ENCODE measurements at regions not wholly inside any gene's neighbourhood (a gene's known extent, or its start where the extent isn't known, plus 50 kb on each side); places are given as distances from the start of the nearest gene placed in this dataset.

DNA sequence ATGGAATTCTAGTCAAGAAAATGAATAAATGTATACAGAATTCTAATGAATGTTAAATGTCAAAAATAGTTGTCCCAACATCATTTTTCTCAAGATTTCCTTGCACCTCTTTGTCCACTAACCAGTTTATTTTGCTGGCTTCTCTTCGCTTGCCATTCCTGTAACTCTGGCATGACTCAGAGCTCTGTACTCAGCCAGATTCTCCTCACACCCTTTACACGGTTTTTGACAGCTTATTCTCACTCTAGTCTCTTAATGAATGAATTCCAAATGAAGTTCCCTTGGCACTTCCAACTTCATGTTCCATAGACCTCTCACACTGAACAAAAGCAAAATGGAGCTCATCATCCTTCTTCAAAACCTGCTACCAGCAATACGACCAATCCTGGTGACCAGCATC, 419.3 kb upstream of the SLIT2 start:
- H4K20me1 ChIP-seq (ENCODE audit: insufficient read depth) = no peaks in the 10 kb centered on the region
- ChIA-PET POLR2A (no interaction called here), CTCF (no interaction called here)
- no peaks in the 10 kb centered on the region for H3K27me3 ChIP-seq (ENCODE audit: insufficient read depth)
- DNase-seq = no peak
- no peak overlapping the region for H3K4me2 ChIP-seq
- no peak for TF ChIP-seq TCF12 (IDR thresholded peaks at IDR 0.05)
- no peak for TF ChIP-seq RFX5 (IDR thresholded peaks at IDR 0.05; ENCODE audit: low read length)
- no peak for TF ChIP-seq FOSL2 (IDR thresholded peaks at IDR 0.05; ENCODE audit: borderline replicate concordance, low read depth)
- H3K9me3 ChIP-seq = no peaks in the 10 kb centered on the region
- H3K79me2 ChIP-seq (ENCODE audit: insufficient read depth) = no peaks in the 10 kb centered on the region
- no peak overlapping the region for H2AFZ ChIP-seq (ENCODE audit: low read depth)
- 70% methylated on average over 3 of the region's 3 CpGs for WGBS (ENCODE audit: low lambda C conversion rate)
- no peaks in the 10 kb centered on the region for H3K36me3 ChIP-seq (replicated peaks in 1 of 2; ENCODE audit: control insufficient read depth in 1 of 2, insufficient read depth in 2 of 2, low read length in 1 of 2)
- no peak overlapping the region for H3K9ac ChIP-seq
- H3K4me3 ChIP-seq (ENCODE audit: low read depth in 2 of 2, low read length in 1 of 2) = no peak overlapping the region
- no peaks in the 10 kb centered on the region for H3F3A ChIP-seq (replicated peaks; ENCODE audit: insufficient read depth)
- peaks cover 0 to 5% of the 10 kb centered on the region in 2 experiments; a peak in 1 of 4 replicates for H3K4me1 ChIP-seq (ENCODE audit: control insufficient read depth in 1 of 2, insufficient read depth in 2 of 2, low read depth in 1 of 2, low read length in 1 of 2)
- no peaks in the 10 kb centered on the region for H3K9me2 ChIP-seq
- H3K27ac ChIP-seq (ENCODE audit: low read depth in 2 of 2, low read length in 1 of 2) = no peak overlapping the region

DNA sequence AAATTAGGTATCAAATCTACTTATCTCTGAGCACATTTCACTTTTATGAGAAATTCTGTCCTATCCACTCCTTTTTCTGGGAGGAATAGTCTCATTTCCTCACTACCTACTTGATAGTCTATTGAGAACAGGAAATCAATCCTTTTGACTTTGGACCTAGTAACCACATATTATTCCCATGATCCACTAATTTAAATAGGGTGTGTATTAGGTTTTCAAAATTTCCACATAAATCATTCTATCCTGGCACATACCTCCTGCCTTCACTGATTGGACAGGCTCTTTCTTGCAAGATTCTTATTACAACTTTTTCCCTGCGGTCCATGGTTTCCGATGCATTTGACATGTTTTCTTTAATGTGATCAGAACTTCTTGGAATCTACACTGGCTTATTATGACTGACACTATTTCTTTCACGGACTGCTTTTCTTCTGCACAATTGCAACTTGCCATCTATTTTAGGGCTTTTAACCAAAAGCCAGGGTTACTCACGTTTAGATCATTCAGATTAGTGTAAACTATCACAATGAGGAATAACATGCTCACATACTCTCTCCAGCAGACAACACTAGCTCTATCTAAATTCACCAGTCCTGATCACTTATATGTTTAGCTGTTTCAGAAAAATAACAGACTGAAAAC, 419.9 kb upstream of the SLIT2 start:
- no peaks in the 10 kb centered on the region for H3F3A ChIP-seq (replicated peaks; ENCODE audit: insufficient read depth)
- H2AFZ ChIP-seq (ENCODE audit: low read depth) = no peak overlapping the region
- no peaks in the 10 kb centered on the region for H3K79me2 ChIP-seq (ENCODE audit: insufficient read depth)
- H4K20me1 ChIP-seq (ENCODE audit: insufficient read depth) = no peaks in the 10 kb centered on the region
- no peaks in the 10 kb centered on the region for H3K27me3 ChIP-seq (ENCODE audit: insufficient read depth)
- H3K4me2 ChIP-seq = no peak overlapping the region
- H3K36me3 ChIP-seq (replicated peaks in 1 of 2; ENCODE audit: control insufficient read depth in 1 of 2, insufficient read depth in 2 of 2, low read length in 1 of 2) = no peaks in the 10 kb centered on the region
- H3K4me1 ChIP-seq (ENCODE audit: control insufficient read depth in 1 of 2, insufficient read depth in 2 of 2, low read depth in 1 of 2, low read length in 1 of 2) = peaks cover 0 to 5% of the 10 kb centered on the region in 2 experiments; a peak in 1 of 4 replicates
- no peaks in the 10 kb centered on the region for H3K9me2 ChIP-seq
- TF ChIP-seq TEAD4 (IDR thresholded peaks at IDR 0.05; ENCODE audit: borderline replicate concordance, insufficient read depth) (no peak), EP300 (IDR thresholded peaks at IDR 0.05; ENCODE audit: borderline replicate concordance in 1 of 2, low read depth in 1 of 2, low read length in 1 of 2) (no peak), NFIC (IDR thresholded peaks at IDR 0.05; ENCODE audit: borderline replicate concordance) (no peak), ELF1 (IDR thresholded peaks at IDR 0.05) (no peak), FOXM1 (IDR thresholded peaks at IDR 0.05; ENCODE audit: low read depth) (no peak), EZH2phosphoT487 (IDR thresholded peaks at IDR 0.05; ENCODE audit: borderline replicate concordance, low read depth) (no peak), RXRA (IDR thresholded peaks at IDR 0.05; ENCODE audit: borderline replicate concordance, low read depth) (no peak), MEF2A (IDR thresholded peaks at IDR 0.05; ENCODE audit: borderline replicate concordance, low read depth) (no peak)
- TF ChIP-seq, protein P1, sequence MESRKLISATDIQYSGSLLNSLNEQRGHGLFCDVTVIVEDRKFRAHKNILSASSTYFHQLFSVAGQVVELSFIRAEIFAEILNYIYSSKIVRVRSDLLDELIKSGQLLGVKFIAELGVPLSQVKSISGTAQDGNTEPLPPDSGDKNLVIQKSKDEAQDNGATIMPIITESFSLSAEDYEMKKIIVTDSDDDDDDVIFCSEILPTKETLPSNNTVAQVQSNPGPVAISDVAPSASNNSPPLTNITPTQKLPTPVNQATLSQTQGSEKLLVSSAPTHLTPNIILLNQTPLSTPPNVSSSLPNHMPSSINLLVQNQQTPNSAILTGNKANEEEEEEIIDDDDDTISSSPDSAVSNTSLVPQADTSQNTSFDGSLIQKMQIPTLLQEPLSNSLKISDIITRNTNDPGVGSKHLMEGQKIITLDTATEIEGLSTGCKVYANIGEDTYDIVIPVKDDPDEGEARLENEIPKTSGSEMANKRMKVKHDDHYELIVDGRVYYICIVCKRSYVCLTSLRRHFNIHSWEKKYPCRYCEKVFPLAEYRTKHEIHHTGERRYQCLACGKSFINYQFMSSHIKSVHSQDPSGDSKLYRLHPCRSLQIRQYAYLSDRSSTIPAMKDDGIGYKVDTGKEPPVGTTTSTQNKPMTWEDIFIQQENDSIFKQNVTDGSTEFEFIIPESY (IDR thresholded peaks at IDR 0.05; ENCODE audit: borderline replicate concordance, low read depth) = no peak
- TF ChIP-seq, protein P2, sequence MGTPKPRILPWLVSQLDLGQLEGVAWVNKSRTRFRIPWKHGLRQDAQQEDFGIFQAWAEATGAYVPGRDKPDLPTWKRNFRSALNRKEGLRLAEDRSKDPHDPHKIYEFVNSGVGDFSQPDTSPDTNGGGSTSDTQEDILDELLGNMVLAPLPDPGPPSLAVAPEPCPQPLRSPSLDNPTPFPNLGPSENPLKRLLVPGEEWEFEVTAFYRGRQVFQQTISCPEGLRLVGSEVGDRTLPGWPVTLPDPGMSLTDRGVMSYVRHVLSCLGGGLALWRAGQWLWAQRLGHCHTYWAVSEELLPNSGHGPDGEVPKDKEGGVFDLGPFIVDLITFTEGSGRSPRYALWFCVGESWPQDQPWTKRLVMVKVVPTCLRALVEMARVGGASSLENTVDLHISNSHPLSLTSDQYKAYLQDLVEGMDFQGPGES (IDR thresholded peaks at IDR 0.05; ENCODE audit: low read depth, low read length) = no peak
- TF ChIP-seq, protein P3, sequence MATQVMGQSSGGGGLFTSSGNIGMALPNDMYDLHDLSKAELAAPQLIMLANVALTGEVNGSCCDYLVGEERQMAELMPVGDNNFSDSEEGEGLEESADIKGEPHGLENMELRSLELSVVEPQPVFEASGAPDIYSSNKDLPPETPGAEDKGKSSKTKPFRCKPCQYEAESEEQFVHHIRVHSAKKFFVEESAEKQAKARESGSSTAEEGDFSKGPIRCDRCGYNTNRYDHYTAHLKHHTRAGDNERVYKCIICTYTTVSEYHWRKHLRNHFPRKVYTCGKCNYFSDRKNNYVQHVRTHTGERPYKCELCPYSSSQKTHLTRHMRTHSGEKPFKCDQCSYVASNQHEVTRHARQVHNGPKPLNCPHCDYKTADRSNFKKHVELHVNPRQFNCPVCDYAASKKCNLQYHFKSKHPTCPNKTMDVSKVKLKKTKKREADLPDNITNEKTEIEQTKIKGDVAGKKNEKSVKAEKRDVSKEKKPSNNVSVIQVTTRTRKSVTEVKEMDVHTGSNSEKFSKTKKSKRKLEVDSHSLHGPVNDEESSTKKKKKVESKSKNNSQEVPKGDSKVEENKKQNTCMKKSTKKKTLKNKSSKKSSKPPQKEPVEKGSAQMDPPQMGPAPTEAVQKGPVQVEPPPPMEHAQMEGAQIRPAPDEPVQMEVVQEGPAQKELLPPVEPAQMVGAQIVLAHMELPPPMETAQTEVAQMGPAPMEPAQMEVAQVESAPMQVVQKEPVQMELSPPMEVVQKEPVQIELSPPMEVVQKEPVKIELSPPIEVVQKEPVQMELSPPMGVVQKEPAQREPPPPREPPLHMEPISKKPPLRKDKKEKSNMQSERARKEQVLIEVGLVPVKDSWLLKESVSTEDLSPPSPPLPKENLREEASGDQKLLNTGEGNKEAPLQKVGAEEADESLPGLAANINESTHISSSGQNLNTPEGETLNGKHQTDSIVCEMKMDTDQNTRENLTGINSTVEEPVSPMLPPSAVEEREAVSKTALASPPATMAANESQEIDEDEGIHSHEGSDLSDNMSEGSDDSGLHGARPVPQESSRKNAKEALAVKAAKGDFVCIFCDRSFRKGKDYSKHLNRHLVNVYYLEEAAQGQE (IDR thresholded peaks at IDR 0.05; ENCODE audit: low read depth, low read length) = no peak
- TF ChIP-seq, protein P4, sequence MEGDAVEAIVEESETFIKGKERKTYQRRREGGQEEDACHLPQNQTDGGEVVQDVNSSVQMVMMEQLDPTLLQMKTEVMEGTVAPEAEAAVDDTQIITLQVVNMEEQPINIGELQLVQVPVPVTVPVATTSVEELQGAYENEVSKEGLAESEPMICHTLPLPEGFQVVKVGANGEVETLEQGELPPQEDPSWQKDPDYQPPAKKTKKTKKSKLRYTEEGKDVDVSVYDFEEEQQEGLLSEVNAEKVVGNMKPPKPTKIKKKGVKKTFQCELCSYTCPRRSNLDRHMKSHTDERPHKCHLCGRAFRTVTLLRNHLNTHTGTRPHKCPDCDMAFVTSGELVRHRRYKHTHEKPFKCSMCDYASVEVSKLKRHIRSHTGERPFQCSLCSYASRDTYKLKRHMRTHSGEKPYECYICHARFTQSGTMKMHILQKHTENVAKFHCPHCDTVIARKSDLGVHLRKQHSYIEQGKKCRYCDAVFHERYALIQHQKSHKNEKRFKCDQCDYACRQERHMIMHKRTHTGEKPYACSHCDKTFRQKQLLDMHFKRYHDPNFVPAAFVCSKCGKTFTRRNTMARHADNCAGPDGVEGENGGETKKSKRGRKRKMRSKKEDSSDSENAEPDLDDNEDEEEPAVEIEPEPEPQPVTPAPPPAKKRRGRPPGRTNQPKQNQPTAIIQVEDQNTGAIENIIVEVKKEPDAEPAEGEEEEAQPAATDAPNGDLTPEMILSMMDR (IDR thresholded peaks at IDR 0.05) = no peak
- ChIA-PET POLR2A (no interaction called here), CTCF (no interaction called here)
- no peak for DNase-seq
- WGBS (ENCODE audit: low lambda C conversion rate) = 70% methylated on average over 4 of the region's 4 CpGs
- no peaks in the 10 kb centered on the region for H3K9me3 ChIP-seq
- no peak overlapping the region for H3K9ac ChIP-seq
- H3K27ac ChIP-seq (ENCODE audit: low read depth in 2 of 2, low read length in 1 of 2) = no peak overlapping the region
- H3K4me3 ChIP-seq (ENCODE audit: low read depth in 2 of 2, low read length in 1 of 2) = no peak overlapping the region

Measured in SK-N-SH (cell line).